Memory B cell (primary cell): ENCODE measurements at regions not wholly inside any gene's neighbourhood (a gene's known extent, or its start where the extent isn't known, plus 50 kb on each side); places are given as distances from the start of the nearest gene placed in this dataset.

Experiments
- ATAC-seq: fragments of 150-1000 bp; cut with Tn5 transposase; 2 replicates; pipeline ENCODE4 v1.10.0; 2021; ENCODE audit warnings: low read depth, mild to moderate bottlenecking, moderate library complexity
- DNase-seq, 2 donors: peaks; one replicate each; pipeline ENCODE4 v3.0.0; 2022; ENCODE audit warnings: low spot score in 2 of 2
- H3K27ac Mint-ChIP-seq: one replicate; pipeline ENCODE4 v1.8.0; 2022; ENCODE audit warnings: mild to moderate bottlenecking, moderate library complexity, mixed read lengths
- H3K27me3 Mint-ChIP-seq: one replicate; pipeline ENCODE4 v1.8.0; 2022; ENCODE audit warnings: mixed read lengths
- H3K36me3 Mint-ChIP-seq: one replicate; pipeline ENCODE4 v1.8.0; 2022; ENCODE audit warnings: mild to moderate bottlenecking, mixed read lengths
- H3K4me1 Mint-ChIP-seq: one replicate; pipeline ENCODE4 v1.8.0; 2022; ENCODE audit warnings: mixed read lengths
- H3K4me3 Mint-ChIP-seq: one replicate; pipeline ENCODE4 v1.8.0; 2022; ENCODE audit warnings: mild to moderate bottlenecking, moderate library complexity, mixed read lengths
- H3K9me3 Mint-ChIP-seq: one replicate; pipeline ENCODE4 v1.8.0; 2022; ENCODE audit warnings: mixed read lengths

DNA sequence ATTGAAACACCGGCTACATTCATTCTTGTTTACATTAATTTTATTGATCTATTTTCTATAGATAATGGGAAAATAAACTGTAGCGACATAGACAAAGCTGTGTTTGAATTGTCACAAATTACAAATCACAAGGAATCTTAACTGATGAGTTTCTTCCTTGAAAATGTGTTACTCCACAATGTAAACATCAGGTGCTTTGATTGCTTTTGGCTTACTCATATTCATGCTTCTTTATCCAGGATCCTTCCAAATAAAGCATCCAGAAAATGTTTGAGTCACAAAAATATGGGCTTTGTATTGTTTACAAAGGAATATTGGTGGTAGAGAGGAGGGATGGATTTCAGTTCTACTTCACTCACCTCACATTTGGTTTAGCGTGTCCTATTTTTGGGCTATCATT, 64.0 kb downstream of the BMP2 start:
- H3K4me1 Mint-ChIP-seq: no peaks in the 10 kb centered on the region
- DNase-seq (no peak), ATAC-seq (no peak)
- H3K9me3 Mint-ChIP-seq: no peaks in the 10 kb centered on the region
- no peaks in the 10 kb centered on the region for H3K27me3 Mint-ChIP-seq
- H3K4me3 Mint-ChIP-seq: no peak overlapping the region
- no peaks in the 10 kb centered on the region for H3K36me3 Mint-ChIP-seq
- no peak overlapping the region for H3K27ac Mint-ChIP-seq

DNA sequence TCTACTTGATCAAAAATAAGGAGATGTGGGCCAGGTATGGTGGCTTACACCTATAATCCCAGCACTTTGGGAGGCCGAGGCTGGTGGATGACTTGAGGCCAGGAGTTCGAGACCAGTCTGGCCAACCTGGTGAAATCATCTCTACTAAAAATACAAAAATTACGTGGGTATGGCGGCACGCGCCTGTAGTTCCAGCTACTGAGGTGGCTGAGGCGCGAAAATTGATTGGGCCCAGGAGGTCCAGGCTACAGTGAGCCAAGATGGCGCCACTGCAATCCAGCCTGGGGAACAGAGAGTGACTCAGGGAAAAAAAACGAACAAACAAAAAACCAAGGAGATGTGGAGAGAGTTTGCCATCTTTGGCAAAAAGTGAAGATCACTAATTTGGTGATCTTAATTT, 65.3 kb downstream of the BMP2 start:
- no peak overlapping the region for H3K4me3 Mint-ChIP-seq
- no peaks in the 10 kb centered on the region for H3K36me3 Mint-ChIP-seq
- DNase-seq: no peak
- no peak overlapping the region for H3K27ac Mint-ChIP-seq
- no peaks in the 10 kb centered on the region for H3K4me1 Mint-ChIP-seq
- H3K27me3 Mint-ChIP-seq: no peaks in the 10 kb centered on the region
- no peaks in the 10 kb centered on the region for H3K9me3 Mint-ChIP-seq
- no peak for ATAC-seq

DNA sequence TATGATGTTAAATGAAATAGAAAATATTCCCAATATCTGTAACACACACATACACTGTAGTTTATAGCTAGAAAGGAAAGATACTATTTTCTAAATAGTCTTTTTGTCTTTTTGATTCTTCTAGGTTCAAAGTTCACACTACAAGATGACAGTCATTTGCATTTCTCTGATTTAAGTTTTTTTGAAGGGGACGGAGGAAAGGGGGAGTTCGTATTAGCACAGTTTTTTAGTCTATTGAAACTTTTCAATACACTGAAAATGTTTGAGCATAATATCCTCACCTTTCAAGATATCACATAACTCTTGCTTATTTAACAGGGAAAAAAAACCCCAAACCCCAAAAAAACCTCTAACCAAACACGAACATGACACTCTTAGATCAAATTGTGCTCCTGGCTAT, 68.1 kb downstream of the BMP2 start:
- Mint-ChIP-seq H3K4me1 (no peaks in the 10 kb centered on the region), H3K9me3 (no peaks in the 10 kb centered on the region), H3K27ac (no peak overlapping the region), H3K4me3 (no peak overlapping the region), H3K27me3 (no peaks in the 10 kb centered on the region), H3K36me3 (no peaks in the 10 kb centered on the region)
- DNase-seq: no peak
- ATAC-seq: no peak

DNA sequence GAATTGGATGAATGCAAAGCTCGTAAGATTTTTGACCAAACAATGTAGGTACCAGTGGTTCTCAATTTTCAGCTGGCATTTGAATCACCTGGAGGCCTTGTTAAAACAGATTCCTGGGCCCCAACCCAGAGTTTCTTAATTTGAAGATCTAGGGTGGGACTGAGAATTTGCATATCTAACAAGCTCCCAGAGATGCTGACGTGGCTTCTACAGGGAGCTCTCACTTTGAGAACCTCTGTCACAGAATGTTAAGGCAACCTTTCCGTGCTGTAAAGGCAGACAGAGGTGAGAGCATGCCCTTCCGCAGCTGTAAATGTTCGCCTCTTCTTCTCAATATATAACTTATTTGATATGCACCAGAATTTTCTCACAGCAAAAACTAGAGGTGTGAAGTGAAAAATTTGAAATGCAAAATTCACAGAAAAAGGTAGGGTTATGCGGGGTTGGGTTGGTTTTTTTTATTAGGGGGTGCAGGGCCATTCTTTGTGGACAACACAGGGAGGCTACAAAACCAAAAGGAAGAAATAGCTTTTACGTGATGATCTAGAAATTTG, 69.4 kb downstream of the BMP2 start:
- Mint-ChIP-seq H3K9me3 (peaks cover 2% of the 10 kb centered on the region), H3K27me3 (no peaks in the 10 kb centered on the region), H3K4me3 (no peak overlapping the region), H3K27ac (no peak overlapping the region), H3K36me3 (no peaks in the 10 kb centered on the region), H3K4me1 (no peaks in the 10 kb centered on the region)
- ATAC-seq: no peak
- no peak for DNase-seq

DNA sequence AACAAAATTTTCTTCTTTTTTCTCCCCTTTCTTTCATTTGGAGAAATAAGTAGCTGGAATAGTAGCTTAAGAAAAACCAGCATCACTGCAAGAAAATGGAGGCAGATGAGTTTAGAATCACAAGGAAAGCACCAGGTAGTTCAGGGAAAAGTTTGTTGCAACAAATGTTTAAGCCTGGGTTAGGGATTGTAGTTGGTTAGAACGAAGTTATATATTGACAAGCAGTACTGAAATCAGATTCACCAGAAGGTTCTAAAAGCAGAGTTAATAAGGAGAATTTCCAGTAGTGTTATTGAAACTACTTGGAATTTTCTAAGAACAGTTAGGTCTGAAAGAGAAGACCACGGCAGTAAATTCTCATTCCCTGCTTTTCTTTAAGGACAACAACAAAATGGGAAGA, 70.2 kb downstream of the BMP2 start:
- Mint-ChIP-seq H3K4me1 (no peaks in the 10 kb centered on the region), H3K27ac (no peak overlapping the region), H3K4me3 (no peak overlapping the region), H3K27me3 (no peaks in the 10 kb centered on the region), H3K36me3 (no peaks in the 10 kb centered on the region), H3K9me3 (peaks cover 2% of the 10 kb centered on the region)
- ATAC-seq: no peak
- no peak for DNase-seq

DNA sequence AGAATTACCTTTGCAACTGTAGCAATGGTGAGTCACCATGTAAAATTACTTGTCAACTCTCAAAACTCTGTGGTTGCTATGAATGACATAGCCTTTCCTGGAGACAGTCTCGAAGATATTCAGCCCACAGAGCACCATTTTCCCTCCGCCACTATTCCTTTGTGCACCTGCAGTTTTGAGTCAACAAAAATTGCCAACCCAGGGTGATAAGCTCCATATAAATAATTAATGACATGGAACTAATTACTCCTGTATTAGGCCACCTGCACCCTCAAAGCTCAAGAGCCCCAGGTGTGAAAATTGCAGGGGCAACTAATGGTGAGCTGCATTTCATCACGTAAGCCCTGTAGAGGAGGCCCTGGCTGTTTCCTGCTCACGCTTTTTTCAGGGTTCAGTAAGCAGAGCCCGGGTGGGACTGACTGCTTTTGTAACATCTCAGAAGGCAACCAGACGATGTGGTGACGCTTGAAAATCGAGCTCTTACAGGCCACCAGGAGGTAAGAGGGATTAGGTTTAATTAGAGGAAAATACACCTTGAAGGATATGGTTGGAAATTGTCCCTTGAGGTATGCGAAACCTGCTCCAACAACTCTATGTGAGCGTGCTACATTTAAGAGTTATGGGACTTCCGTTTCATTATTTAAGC, 70.8 kb downstream of the BMP2 start:
- H3K36me3 Mint-ChIP-seq: no peaks in the 10 kb centered on the region
- H3K27me3 Mint-ChIP-seq: no peaks in the 10 kb centered on the region
- no peak overlapping the region for H3K4me3 Mint-ChIP-seq
- H3K4me1 Mint-ChIP-seq: no peaks in the 10 kb centered on the region
- DNase-seq: no peak
- no peak overlapping the region for H3K27ac Mint-ChIP-seq
- no peak for ATAC-seq
- H3K9me3 Mint-ChIP-seq: peaks cover 2% of the 10 kb centered on the region

DNA sequence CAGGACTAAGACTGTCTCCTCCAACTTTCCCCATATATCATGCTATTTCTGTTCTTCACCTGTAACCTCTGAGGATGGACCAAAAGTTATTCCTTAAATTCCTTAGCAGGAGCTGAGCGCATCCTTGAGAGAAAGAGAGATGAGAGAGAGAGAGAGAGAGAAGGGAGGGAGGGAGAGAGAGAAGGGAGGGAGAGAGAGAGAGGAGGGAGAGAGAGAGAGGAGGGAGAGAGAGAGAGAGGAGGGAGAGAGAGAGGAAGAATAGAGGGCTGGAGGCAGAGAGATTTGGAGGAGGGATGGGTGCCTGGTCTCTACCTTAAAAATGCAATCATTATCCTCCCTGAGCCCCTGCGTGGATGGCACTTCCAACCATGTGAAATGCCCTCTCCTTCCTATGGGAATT, 73.6 kb downstream of the BMP2 start:
- Mint-ChIP-seq H3K4me3 (no peak overlapping the region), H3K4me1 (no peaks in the 10 kb centered on the region), H3K27me3 (no peaks in the 10 kb centered on the region), H3K36me3 (no peaks in the 10 kb centered on the region), H3K27ac (no peak overlapping the region), H3K9me3 (peaks cover 2% of the 10 kb centered on the region)
- no peak for DNase-seq
- ATAC-seq: no peak

DNA sequence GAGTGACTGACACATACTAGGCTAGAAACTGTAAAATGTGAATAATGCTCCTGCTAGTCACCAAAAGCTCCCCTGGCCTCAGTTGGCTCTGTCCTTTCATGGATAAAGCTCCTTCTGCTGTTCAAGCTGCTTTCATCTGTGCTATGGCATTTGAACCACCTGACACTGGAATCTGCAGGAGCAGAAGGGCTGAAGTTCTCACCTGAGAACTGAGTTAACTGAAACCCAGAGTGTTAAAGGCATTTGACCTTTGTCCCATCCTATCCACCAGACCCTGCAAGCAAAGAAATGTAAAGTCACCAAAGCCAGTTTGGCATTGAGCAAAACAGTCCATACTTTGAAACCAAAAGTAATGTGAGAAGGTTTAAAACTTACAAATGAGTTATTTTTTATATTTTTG, 77.7 kb downstream of the BMP2 start:
- H3K27me3 Mint-ChIP-seq: no peaks in the 10 kb centered on the region
- no peak for ATAC-seq
- H3K4me3 Mint-ChIP-seq: no peak overlapping the region
- H3K36me3 Mint-ChIP-seq: no peaks in the 10 kb centered on the region
- peaks cover 5% of the 10 kb centered on the region for H3K9me3 Mint-ChIP-seq
- no peak for DNase-seq
- no peak overlapping the region for H3K27ac Mint-ChIP-seq
- no peaks in the 10 kb centered on the region for H3K4me1 Mint-ChIP-seq

DNA sequence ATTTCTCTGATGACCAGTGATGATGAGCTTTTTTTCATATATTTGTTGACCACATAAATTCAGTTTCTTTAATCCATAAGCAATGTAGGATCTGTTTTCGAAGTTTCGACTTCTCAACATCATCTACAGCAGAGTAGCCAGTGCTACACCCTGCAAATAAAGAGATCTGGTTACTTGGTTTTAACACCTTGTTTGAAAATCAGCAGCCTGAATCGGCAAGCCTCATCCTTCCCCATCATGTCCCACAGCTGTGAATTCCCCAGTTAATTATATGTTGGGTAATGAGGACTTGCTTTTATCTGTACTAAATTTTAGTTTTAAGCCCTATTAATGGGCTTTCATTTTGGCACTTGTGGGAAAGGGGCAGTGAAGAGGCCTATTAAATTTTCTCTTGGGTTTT, 80.6 kb downstream of the BMP2 start:
- Mint-ChIP-seq H3K27me3 (no peaks in the 10 kb centered on the region), H3K4me1 (no peaks in the 10 kb centered on the region), H3K27ac (no peak overlapping the region), H3K9me3 (peaks cover 3% of the 10 kb centered on the region), H3K4me3 (no peak overlapping the region), H3K36me3 (no peaks in the 10 kb centered on the region)
- no peak for ATAC-seq
- DNase-seq: no peak

DNA sequence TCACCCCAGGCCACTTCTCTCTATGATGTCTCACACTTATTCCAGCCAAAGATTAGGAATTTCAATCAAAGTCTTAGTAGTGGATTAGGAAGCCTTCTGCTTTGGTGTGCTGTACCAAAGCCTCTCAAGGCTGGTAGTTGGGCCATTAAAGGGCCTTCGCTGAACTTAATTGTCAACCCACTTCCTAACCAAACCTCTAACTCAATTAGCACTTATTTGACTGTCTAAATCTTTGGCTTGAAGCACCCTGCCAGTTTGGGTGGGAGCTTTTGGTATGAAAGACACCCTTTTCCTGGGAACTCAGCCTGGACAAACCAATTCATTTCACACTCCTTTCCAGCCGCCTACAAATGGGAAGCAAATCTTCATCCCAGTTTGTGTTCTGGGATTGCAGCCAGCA, 81.5 kb downstream of the BMP2 start:
- Mint-ChIP-seq H3K36me3 (no peaks in the 10 kb centered on the region), H3K4me1 (no peaks in the 10 kb centered on the region), H3K9me3 (peaks cover 3% of the 10 kb centered on the region), H3K27me3 (no peaks in the 10 kb centered on the region), H3K4me3 (no peak overlapping the region), H3K27ac (no peak overlapping the region)
- ATAC-seq (no peak), DNase-seq (no peak)

DNA sequence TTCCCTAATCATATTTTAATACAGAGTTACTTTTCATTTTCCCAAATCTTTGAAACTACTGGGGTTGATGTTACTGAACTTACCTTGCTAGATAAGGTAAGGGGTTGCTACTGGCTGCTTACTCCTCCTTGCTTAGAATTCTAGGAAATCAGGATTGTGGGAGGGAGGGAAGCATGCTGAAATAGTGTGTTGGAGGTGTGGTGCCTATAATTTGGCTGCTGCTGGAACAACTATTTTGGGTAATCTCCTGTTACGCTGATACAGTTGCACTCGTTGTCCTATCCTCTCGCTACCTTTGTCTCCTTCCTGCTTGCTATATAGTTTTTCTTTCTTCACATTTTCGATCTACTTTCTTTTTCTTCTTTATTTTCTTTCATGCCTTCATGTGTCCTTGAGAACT, 83.7 kb downstream of the BMP2 start:
- Mint-ChIP-seq H3K9me3 (peaks cover 5% of the 10 kb centered on the region), H3K36me3 (no peaks in the 10 kb centered on the region), H3K4me3 (no peak overlapping the region), H3K4me1 (no peaks in the 10 kb centered on the region), H3K27ac (no peak overlapping the region), H3K27me3 (no peaks in the 10 kb centered on the region)
- DNase-seq (no peak), ATAC-seq (no peak)

DNA sequence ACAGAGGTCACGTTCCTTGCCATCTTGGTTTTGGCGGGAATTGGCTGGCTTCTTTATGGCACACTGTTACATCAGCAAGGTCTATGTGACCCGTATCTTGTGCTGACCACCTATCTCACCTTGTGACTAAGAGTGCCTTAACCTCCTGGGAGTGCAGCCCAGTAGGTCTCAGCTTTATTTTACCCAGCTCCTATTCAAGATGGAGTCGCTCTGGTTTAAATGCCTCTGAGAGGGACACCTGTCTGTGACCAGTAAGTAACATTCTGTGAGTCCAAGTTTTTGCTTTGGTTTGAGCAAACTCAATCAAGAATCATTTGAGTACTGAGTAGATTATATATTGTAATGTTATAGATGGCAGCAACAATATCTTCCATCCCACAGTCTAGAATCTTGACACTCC, 85.0 kb downstream of the BMP2 start:
- no peaks in the 10 kb centered on the region for H3K27me3 Mint-ChIP-seq
- H3K27ac Mint-ChIP-seq: no peak overlapping the region
- no peak for ATAC-seq
- no peak overlapping the region for H3K4me3 Mint-ChIP-seq
- H3K9me3 Mint-ChIP-seq: peaks cover 3% of the 10 kb centered on the region
- H3K36me3 Mint-ChIP-seq: no peaks in the 10 kb centered on the region
- no peak for DNase-seq
- no peaks in the 10 kb centered on the region for H3K4me1 Mint-ChIP-seq

DNA sequence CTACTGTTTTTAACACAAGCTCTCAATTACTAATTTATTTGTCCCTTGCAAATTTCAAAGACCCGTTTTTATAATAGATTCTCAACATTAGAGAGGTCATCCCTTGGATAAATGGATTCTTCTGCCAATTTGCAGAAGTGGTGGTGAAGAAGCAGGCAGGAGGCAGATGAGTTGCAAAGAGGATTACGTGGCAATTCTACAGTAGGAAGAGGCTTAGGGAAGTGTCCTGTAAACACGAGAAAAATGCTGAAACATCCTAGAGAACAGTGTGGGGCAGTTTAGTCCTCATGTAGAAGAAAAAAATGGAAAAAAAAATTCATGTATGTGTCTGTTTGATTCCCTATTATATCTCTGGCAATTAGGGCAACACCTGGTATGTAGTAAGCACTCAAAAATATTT, 87.6 kb downstream of the BMP2 start:
- no peaks in the 10 kb centered on the region for H3K27me3 Mint-ChIP-seq
- DNase-seq (no peak), ATAC-seq (no peak)
- no peak overlapping the region for H3K4me3 Mint-ChIP-seq
- H3K36me3 Mint-ChIP-seq: no peaks in the 10 kb centered on the region
- peaks cover 2% of the 10 kb centered on the region for H3K9me3 Mint-ChIP-seq
- no peaks in the 10 kb centered on the region for H3K4me1 Mint-ChIP-seq
- no peak overlapping the region for H3K27ac Mint-ChIP-seq

DNA sequence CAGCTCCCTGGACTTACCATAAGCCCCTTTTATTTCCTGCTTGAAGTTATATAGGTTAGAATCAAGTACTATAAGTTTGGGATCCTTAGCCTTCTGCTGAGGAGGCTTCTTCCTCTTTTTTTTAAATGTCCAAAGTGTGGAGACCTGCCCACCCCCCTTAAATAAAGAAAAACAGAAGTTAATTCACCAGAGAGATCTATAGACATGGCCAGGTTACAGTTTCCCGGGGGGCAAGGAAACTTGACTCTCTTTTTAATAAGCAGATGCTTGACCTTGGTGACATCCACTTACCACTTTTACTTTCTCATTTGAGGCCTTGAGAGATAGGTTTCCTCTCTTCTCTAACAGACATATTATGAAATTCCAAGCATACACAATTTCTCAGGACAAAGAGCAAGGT, 88.3 kb downstream of the BMP2 start:
- ATAC-seq (no peak), DNase-seq (no peak)
- Mint-ChIP-seq H3K9me3 (peaks cover 2% of the 10 kb centered on the region), H3K36me3 (no peaks in the 10 kb centered on the region), H3K4me3 (no peak overlapping the region), H3K27me3 (no peaks in the 10 kb centered on the region), H3K27ac (no peak overlapping the region), H3K4me1 (no peaks in the 10 kb centered on the region)

DNA sequence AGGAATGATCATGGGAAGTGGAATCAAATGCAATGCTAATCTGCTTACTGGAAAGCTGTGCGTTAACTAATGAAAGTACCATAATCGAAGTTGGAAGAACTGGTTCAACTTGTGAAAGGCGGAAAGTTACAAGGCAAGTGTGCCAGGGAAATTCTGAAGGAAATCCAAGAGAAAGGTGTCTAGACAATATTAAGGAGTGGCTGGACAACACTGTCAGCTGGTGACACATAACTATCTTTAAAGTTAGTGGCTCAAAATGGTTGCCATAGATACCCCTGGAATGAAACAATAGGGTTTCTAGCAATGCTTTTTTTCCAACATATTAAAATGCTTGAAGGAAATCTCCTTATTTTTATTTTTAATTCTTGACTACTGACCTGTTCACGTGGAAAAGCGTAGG, 90.4 kb downstream of the BMP2 start:
- ATAC-seq (no peak), DNase-seq (no peak)
- Mint-ChIP-seq H3K4me1 (no peaks in the 10 kb centered on the region), H3K27me3 (no peaks in the 10 kb centered on the region), H3K9me3 (peaks cover 2% of the 10 kb centered on the region), H3K27ac (no peak overlapping the region), H3K4me3 (no peak overlapping the region), H3K36me3 (no peaks in the 10 kb centered on the region)
